ENCODE measurements at regions not wholly inside any gene's neighbourhood (a gene's known extent, or its start where the extent isn't known, plus 50 kb on each side); places are given as distances from the start of the nearest gene placed in this dataset.

DNA sequence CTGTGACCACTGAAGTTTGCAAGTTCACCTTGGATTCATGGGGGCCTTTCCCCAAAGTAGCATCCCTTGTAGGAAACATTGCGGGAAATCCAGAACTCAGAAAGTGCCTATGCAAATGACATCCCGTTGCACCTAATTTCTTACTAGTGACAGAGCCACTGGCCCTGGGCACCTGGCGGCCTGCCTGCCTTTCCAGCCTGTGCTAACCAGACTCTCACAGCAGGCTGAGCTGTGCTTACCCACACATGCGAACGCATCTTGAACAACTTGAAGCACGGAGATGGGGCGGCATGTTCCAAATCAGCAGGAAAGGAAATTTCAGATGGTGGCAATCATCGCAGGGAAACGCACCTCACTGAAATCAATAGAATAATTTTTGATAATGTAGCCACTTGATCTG lies 405.8 kb downstream of the TMEM182 start:
- Histone ChIP-seq H3K36me3 (no peaks in the 10 kb centered on the region), H3K9me3 (no peaks in the 10 kb centered on the region), H3K4me3 (no peak overlapping the region), H3K27me3 (no peaks in the 10 kb centered on the region), H3K4me1 (no peaks in the 10 kb centered on the region), H3K27ac (no peak overlapping the region)
- intact Hi-C loops (cut with DNase I): no loop called here
- no peak for ATAC-seq
- DNase-seq: no peak
- no peak for TF ChIP-seq CTCF (IDR thresholded peaks at IDR 0.05)

DNA sequence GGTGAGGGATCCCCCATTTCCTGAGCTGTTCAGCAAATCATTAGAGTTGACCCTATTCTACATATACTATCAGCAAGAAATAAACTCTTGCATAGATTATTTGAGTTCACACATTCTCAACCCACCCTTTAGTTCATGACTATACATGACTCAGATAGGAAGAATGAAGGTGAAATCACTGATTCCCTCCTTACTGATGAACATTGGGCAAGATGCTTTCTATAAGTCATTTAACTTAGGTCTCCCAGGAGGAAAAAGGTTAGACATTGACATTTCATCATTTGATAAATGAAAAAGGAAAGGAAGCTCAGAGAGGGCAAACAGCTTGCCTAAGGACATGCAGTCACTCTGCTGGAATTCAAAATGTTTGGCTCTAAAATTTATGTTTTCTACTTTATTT lies 408.0 kb downstream of the TMEM182 start:
- Histone ChIP-seq H3K36me3 (no peaks in the 10 kb centered on the region), H3K9me3 (no peaks in the 10 kb centered on the region), H3K4me1 (no peaks in the 10 kb centered on the region), H3K4me3 (no peak overlapping the region), H3K27me3 (no peaks in the 10 kb centered on the region), H3K27ac (no peak overlapping the region)
- ATAC-seq: no peak
- TF ChIP-seq CTCF (IDR thresholded peaks at IDR 0.05): no peak
- intact Hi-C loops (cut with DNase I): no loop called here
- no peak for DNase-seq

- no peaks in the 10 kb centered on the region for H3K4me1 ChIP-seq
- intact Hi-C loops (cut with DNase I): no loop called here
- no peak overlapping the region for H3K27ac ChIP-seq
- TF ChIP-seq CTCF (IDR thresholded peaks at IDR 0.05): no peak
- no peaks in the 10 kb centered on the region for H3K9me3 ChIP-seq
- DNase-seq: no peak
- H3K36me3 ChIP-seq: no peaks in the 10 kb centered on the region
- no peaks in the 10 kb centered on the region for H3K27me3 ChIP-seq
- no peak for ATAC-seq
- no peak overlapping the region for H3K4me3 ChIP-seq
Measured at GRCh38 chr2:103172821-103173220, 411.0 kb downstream of the TMEM182 start.

DNA sequence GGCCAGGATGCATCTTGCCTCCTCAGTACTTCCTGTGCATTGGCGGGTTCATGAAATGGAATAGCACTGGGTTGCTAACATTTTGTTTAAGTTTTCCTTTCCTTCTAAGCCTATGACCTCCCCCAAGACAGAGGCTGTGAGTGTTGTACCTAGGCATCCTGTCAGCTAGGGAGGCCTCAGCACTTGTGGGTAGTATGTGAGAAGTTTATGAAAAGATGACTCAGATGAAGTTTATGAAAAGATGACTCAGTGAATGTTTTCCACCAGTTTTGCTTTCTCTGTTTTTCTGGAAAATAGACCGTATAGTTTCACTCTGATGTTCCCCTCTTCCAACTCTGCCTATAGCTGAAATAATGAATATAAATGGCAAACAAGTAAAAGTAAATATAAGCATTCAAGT lies 412.9 kb downstream of the TMEM182 start:
- Histone ChIP-seq H3K4me1 (no peaks in the 10 kb centered on the region), H3K27ac (no peak overlapping the region), H3K4me3 (no peak overlapping the region), H3K27me3 (no peaks in the 10 kb centered on the region), H3K9me3 (no peaks in the 10 kb centered on the region), H3K36me3 (no peaks in the 10 kb centered on the region)
- intact Hi-C loops (cut with DNase I): no loop called here
- no peak for ATAC-seq
- DNase-seq: no peak
- TF ChIP-seq CTCF (IDR thresholded peaks at IDR 0.05): no peak

GRCh38 chr2:103176294-103176915 lies 414.6 kb downstream of the TMEM182 start:
- no peak for ATAC-seq
- Histone ChIP-seq H3K36me3 (no peaks in the 10 kb centered on the region), H3K27ac (no peak overlapping the region), H3K27me3 (no peaks in the 10 kb centered on the region), H3K9me3 (no peaks in the 10 kb centered on the region), H3K4me3 (no peak overlapping the region), H3K4me1 (no peaks in the 10 kb centered on the region)
- no peak for TF ChIP-seq CTCF (IDR thresholded peaks at IDR 0.05)
- intact Hi-C loops (cut with DNase I): no loop called here
- no peak for DNase-seq

Measured in left lung (tissue), 4 donors.